ENCODE measurements at regions not wholly inside any gene's neighbourhood (a gene's known extent, or its start where the extent isn't known, plus 50 kb on each side); places are given as distances from the start of the nearest gene placed in this dataset.

DNA sequence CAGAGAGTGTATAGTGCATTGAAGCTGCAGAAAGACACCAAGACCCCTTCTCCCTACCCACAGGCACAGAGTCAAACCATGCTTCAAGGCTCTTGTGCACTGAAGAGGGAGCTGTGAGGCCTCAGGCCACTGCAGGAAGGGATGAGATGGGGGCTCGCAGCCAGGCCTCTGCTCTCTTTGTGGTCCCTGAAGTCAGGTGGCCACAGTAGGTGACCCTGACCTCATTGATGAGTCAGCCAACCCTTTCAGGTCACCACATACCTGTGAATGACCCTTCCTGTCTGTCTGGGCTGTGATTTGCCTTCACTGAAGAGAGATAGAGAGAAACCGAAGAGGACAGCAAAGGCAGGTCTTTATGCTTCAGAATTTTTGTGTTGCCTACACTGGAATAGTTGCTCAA is 372.1 kb downstream of the ACTL7B start:
- H3K4me1 ChIP-seq (ENCODE audit: control insufficient read depth, insufficient read depth, low read length): no peaks in the 10 kb centered on the region
- no peaks in the 10 kb centered on the region for H3K27me3 ChIP-seq (ENCODE audit: control insufficient read depth, insufficient read depth, low read length)
- H3K9me3 ChIP-seq (ENCODE audit: control insufficient read depth, low read length): no peaks in the 10 kb centered on the region
- H3K36me3 ChIP-seq (ENCODE audit: control insufficient read depth, insufficient read depth, low read length): no peaks in the 10 kb centered on the region
- no peak overlapping the region for H3K4me3 ChIP-seq (ENCODE audit: low read length)
- H3K9ac ChIP-seq (ENCODE audit: low read length): no peak overlapping the region

DNA sequence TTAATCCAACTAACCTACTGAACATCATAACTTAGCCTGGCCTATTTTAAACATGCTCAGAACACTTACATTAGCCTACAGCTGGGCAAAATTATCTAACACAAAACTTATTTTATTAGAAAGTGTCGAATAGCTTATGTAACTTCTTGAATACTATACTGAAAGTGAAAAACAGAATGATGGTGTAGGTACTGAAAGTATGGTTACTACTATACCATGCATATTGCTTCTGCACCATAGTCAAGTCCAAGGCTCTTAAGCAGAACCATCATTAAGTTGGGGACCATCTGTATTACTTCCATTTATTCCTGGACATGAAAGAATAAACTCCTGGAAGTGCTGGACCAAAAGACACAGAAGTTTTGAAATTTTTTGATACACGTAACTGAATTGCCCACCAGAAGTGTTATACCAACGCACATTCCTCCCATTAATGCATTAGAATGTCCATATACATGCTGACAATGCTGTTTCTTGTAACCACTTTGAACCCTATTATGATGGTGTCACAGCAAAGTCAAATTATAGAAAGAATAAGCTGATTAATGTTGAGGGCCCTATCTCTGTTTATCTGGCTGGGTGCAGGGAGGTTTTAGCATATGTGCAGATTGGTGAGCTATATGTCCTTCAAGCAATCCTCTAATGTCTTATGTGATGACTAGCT is 375.7 kb downstream of the ACTL7B start:
- H3K36me3 ChIP-seq (ENCODE audit: control insufficient read depth, insufficient read depth, low read length): no peaks in the 10 kb centered on the region
- H3K27me3 ChIP-seq (ENCODE audit: control insufficient read depth, insufficient read depth, low read length): no peaks in the 10 kb centered on the region
- no peak overlapping the region for H3K4me3 ChIP-seq (ENCODE audit: low read length)
- H3K9me3 ChIP-seq (ENCODE audit: control insufficient read depth, low read length): no peaks in the 10 kb centered on the region
- peaks cover 8% of the 10 kb centered on the region for H3K4me1 ChIP-seq (ENCODE audit: control insufficient read depth, insufficient read depth, low read length)
- H3K9ac ChIP-seq (ENCODE audit: low read length): no peak overlapping the region

DNA sequence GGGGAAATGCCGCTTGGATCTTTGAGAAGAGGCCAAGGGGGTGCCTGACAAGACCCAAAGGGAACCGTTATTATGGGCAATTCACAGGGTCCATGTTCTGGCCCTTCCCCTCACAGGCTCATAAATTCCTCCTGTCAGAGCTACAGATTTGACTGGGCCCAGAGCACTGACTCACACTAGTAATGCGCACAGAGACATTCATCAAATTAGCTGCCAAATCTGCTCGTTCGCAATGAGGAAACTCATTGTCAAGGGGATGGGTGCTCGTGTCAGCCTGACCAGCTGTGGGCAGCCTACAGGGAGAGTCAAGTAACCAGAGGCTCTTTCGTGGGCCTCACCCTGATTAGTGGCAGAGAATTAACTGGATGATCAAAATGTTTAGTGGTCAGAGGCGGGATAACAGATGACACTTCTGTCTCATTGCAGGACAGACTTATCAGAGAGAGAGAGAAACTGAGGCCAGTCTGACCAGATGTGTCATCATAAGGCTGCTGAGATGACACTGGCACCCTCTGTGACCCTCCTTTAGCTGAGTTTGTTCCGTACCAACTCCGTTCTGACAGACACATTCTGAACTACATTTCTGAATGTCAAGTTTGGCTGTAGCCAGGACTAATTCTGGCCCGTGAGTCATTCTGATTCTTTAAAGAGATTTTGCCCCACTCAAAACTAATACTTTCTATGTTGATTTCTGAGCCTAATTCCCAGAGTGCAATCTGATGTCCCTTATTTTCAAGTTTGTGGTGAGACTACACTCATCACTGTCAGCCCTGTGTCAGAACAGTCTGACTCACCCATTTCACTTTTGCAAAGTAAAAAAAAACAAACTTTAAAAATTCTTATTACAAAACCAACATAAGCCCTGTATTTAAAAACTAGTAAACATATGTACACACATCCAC is 377.1 kb downstream of the ACTL7B start:
- Histone ChIP-seq H3K4me3 (ENCODE audit: low read length) (no peak overlapping the region), H3K36me3 (ENCODE audit: control insufficient read depth, insufficient read depth, low read length) (no peaks in the 10 kb centered on the region), H3K27me3 (ENCODE audit: control insufficient read depth, insufficient read depth, low read length) (no peaks in the 10 kb centered on the region), H3K4me1 (ENCODE audit: control insufficient read depth, insufficient read depth, low read length) (peaks cover 12% of the 10 kb centered on the region), H3K9me3 (ENCODE audit: control insufficient read depth, low read length) (no peaks in the 10 kb centered on the region), H3K9ac (ENCODE audit: low read length) (no peak overlapping the region)

DNA sequence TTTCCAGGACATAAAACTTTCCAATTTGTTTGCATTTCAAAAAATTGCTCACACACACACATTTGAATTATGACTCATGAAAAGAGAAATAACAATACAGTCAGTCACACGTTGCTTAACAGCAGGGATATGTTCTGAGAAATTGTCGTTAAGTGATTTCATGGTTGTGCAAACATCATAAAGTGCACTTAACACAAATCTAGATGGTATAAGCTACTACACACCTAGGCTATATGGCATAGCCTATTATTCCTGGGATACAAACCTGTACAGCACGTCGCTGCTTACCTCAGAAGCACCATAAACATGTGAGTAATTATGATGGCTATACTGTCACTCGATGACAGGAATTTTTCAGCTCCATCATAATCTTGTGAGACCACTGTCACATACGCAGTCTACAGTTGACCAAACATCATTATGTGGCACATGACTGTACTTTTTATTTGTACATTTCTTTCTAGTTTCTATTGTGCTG is 378.2 kb downstream of the ACTL7B start:
- no peak overlapping the region for H3K9ac ChIP-seq (ENCODE audit: low read length)
- peaks cover 19% of the 10 kb centered on the region for H3K4me1 ChIP-seq (ENCODE audit: control insufficient read depth, insufficient read depth, low read length)
- no peak overlapping the region for H3K4me3 ChIP-seq (ENCODE audit: low read length)
- no peaks in the 10 kb centered on the region for H3K9me3 ChIP-seq (ENCODE audit: control insufficient read depth, low read length)
- H3K36me3 ChIP-seq (ENCODE audit: control insufficient read depth, insufficient read depth, low read length): no peaks in the 10 kb centered on the region
- H3K27me3 ChIP-seq (ENCODE audit: control insufficient read depth, insufficient read depth, low read length): no peaks in the 10 kb centered on the region

DNA sequence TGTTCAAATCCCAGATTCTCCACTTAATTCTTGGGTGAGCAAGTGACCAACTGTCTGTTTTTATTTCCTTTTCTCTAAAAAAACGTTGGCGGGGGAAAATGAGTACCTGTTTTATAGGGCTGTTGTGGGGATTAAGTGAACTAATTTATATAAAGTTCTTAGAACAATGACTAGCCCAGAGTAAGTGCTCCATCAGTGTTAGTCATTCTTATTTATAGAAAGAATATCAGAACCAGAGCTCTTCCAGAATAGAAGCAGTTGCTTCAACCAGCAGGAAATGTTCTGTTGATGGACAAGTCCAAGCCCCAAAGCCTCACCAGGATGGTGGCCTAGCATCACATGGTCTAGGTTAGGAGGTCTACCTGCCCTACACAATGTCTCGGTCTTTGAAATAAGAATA is 379.2 kb downstream of the ACTL7B start:
- Histone ChIP-seq H3K9ac (ENCODE audit: low read length) (no peak overlapping the region), H3K36me3 (ENCODE audit: control insufficient read depth, insufficient read depth, low read length) (no peaks in the 10 kb centered on the region), H3K27me3 (ENCODE audit: control insufficient read depth, insufficient read depth, low read length) (no peaks in the 10 kb centered on the region), H3K4me1 (ENCODE audit: control insufficient read depth, insufficient read depth, low read length) (peaks cover 19% of the 10 kb centered on the region), H3K4me3 (ENCODE audit: low read length) (no peak overlapping the region), H3K9me3 (ENCODE audit: control insufficient read depth, low read length) (no peaks in the 10 kb centered on the region)

DNA sequence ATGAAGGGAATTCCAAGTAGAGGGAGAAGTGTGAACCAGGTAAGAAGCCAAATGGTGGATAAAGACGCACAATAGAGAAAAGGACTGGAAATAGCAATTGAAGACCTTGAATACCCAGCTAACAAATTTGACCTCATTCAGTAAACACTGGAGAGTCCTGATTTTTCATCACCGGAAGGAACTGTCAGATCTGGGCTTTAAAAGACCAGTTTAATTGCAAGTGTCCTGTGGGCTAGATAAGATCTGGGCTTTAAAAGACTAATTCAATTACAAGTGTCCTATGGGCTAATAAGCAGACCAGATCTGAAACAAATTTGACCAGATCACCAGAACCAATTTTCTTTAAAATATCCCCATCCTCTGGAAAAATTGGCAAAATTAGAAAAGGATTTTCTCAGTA is 380.0 kb downstream of the ACTL7B start:
- Histone ChIP-seq H3K4me1 (ENCODE audit: control insufficient read depth, insufficient read depth, low read length) (peaks cover 19% of the 10 kb centered on the region), H3K9ac (ENCODE audit: low read length) (no peak overlapping the region), H3K4me3 (ENCODE audit: low read length) (no peak overlapping the region), H3K36me3 (ENCODE audit: control insufficient read depth, insufficient read depth, low read length) (no peaks in the 10 kb centered on the region), H3K9me3 (ENCODE audit: control insufficient read depth, low read length) (no peaks in the 10 kb centered on the region), H3K27me3 (ENCODE audit: control insufficient read depth, insufficient read depth, low read length) (no peaks in the 10 kb centered on the region)

DNA sequence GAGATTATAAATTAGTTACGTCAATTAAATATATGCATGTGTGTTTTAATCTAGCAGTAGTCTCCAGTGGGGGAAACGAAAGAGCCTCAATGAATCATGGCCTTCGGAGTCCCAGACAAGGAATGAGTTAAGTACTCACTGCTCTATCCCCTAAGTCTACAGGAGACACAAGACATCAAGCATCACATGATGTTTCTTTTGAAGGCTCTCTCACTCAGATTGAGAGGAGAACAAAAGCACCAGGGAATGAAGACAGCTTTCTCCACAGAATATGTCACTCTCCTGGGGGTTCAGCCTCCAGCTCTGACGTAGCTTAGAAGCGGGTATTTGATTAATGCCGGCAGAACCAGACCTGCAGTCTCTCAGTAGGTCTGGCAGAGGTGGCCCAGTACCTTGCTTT is 381.4 kb downstream of the ACTL7B start:
- Histone ChIP-seq H3K9ac (ENCODE audit: low read length) (no peak overlapping the region), H3K4me3 (ENCODE audit: low read length) (no peak overlapping the region), H3K36me3 (ENCODE audit: control insufficient read depth, insufficient read depth, low read length) (no peaks in the 10 kb centered on the region), H3K4me1 (ENCODE audit: control insufficient read depth, insufficient read depth, low read length) (peaks cover 19% of the 10 kb centered on the region), H3K27me3 (ENCODE audit: control insufficient read depth, insufficient read depth, low read length) (no peaks in the 10 kb centered on the region), H3K9me3 (ENCODE audit: control insufficient read depth, low read length) (no peaks in the 10 kb centered on the region)

DNA sequence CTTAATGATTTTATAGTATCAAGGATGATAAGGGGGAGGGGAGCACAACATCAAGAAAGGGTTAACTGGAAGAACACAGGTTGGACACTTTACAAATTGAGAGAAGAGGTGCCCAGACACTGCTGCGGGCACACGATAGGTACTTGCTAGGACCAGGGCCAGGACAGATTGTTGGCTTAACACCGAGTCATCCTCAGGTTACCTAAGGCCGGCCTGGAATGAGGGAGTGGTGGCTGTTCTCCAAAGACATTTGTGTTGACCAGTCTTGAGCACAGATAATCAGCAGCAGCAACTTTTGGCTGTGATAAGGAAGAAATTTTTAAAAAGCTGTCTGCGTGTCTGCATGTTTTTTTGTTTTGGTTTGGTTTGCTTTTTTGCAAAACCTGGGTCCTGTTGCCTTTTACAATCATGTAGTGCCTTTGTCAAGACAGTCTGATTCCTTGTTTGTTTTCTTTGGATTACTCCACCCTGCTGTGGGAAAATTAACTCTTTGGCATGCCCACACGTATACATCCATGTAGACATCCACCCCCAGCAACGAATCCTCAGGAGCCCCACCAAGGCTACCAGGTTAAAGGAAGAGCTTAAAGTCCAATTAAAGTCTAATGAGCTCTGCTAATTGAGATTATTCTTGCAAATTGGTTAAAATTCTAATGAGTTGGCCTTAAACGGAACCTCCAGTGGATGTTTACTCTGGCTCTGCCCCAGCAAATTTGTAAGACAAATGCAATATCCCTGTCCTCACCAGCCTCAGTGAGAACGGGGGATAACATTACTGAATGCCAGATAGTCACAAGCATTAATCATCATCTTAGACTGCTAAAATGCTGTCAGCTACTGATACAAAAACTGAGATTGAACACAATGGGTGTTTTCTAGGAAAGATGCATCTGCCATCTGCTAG is 382.3 kb downstream of the ACTL7B start:
- H3K4me1 ChIP-seq (ENCODE audit: control insufficient read depth, insufficient read depth, low read length): peaks cover 19% of the 10 kb centered on the region
- H3K4me3 ChIP-seq (ENCODE audit: low read length): no peak overlapping the region
- no peak overlapping the region for H3K9ac ChIP-seq (ENCODE audit: low read length)
- H3K9me3 ChIP-seq (ENCODE audit: control insufficient read depth, low read length): no peaks in the 10 kb centered on the region
- H3K27me3 ChIP-seq (ENCODE audit: control insufficient read depth, insufficient read depth, low read length): no peaks in the 10 kb centered on the region
- H3K36me3 ChIP-seq (ENCODE audit: control insufficient read depth, insufficient read depth, low read length): no peaks in the 10 kb centered on the region

DNA sequence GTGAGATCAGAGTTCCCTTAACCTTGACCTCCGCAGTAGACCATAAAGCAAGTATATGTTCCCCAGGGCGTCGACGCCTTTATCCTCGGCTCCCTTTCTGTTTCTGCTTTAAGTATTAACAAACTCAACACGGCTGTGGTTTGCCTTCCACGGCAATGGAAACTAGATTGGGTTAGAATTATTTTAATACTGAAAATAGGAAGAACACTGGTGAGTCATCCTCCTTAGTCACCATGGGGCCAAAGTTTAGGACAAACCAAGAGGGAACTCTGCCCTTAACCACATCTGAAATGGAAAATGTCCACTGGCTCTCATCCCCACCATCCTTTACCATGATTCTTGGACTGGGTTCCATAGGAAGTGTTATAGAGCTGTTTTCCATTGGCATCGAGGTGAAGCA is 386.1 kb downstream of the ACTL7B start:
- Histone ChIP-seq H3K4me1 (ENCODE audit: control insufficient read depth, insufficient read depth, low read length) (peaks cover 11% of the 10 kb centered on the region), H3K36me3 (ENCODE audit: control insufficient read depth, insufficient read depth, low read length) (no peaks in the 10 kb centered on the region), H3K9ac (ENCODE audit: low read length) (no peak overlapping the region), H3K4me3 (ENCODE audit: low read length) (no peak overlapping the region), H3K27me3 (ENCODE audit: control insufficient read depth, insufficient read depth, low read length) (no peaks in the 10 kb centered on the region), H3K9me3 (ENCODE audit: control insufficient read depth, low read length) (no peaks in the 10 kb centered on the region)

DNA sequence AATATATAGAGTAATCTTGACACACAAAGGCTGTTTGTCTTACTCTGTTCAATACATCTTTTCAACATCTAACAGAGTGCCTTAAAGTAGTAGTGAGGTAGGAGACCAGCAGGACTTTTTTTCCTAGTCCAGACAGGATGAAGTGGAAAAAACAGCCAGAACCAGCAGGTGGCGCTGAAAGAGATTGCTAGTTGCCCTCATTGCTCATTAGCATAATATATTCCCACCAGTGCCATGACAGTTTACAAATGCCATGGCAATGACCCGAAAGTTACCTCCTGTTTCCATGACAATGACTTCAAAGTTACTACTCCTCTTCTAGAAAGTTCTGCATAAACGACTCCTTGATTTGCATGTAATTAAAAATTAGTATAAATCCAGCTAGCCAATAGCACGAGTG is 387.4 kb downstream of the ACTL7B start:
- H3K9me3 ChIP-seq (ENCODE audit: control insufficient read depth, low read length): no peaks in the 10 kb centered on the region
- H3K4me3 ChIP-seq (ENCODE audit: low read length): no peak overlapping the region
- no peaks in the 10 kb centered on the region for H3K27me3 ChIP-seq (ENCODE audit: control insufficient read depth, insufficient read depth, low read length)
- H3K4me1 ChIP-seq (ENCODE audit: control insufficient read depth, insufficient read depth, low read length): peaks cover 5% of the 10 kb centered on the region
- H3K36me3 ChIP-seq (ENCODE audit: control insufficient read depth, insufficient read depth, low read length): no peaks in the 10 kb centered on the region
- H3K9ac ChIP-seq (ENCODE audit: low read length): no peak overlapping the region

DNA sequence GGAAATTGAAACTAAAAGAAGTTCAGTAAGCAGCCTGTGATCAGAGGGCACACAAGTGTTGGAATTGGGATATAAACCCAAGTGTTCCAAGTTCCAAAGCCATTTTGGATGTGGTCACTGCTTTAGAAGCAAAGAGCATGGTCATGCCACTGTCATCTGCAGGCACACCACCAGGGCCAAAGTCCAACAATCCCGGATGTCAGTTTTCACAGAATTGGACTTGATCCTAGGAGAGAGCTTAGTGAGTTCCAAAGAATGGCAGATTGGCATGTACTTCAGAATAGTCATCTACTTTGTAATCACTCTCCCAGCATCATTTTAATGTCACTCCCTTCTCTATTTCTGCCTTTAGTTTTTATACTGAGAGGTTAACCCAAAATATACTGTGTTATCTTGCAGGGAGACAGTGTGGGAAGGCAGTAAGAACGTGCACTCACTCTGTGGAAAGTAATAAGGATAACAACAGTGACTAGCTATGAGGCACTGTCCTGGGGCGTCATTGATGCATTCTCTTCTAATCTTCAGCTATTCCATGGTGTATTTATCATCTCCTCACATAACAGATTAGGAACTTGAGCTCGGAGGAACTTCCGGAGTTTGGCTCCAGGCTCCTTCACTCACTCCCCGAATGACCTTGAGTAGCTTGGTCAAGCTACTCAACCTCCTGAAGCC is 388.0 kb downstream of the ACTL7B start:
- no peaks in the 10 kb centered on the region for H3K9me3 ChIP-seq (ENCODE audit: control insufficient read depth, low read length)
- no peak overlapping the region for H3K4me3 ChIP-seq (ENCODE audit: low read length)
- no peaks in the 10 kb centered on the region for H3K27me3 ChIP-seq (ENCODE audit: control insufficient read depth, insufficient read depth, low read length)
- peaks cover under 1% of the 10 kb centered on the region for H3K4me1 ChIP-seq (ENCODE audit: control insufficient read depth, insufficient read depth, low read length)
- no peak overlapping the region for H3K9ac ChIP-seq (ENCODE audit: low read length)
- no peaks in the 10 kb centered on the region for H3K36me3 ChIP-seq (ENCODE audit: control insufficient read depth, insufficient read depth, low read length)

Measured in mucosa of stomach (tissue), 1 donor.